HG02588 (cell line): ENCODE measurements at regions not wholly inside any gene's neighbourhood (a gene's known extent, or its start where the extent isn't known, plus 50 kb on each side); places are given as distances from the start of the nearest gene placed in this dataset.
"Not testable (repeated sequence)": the region's sequence is repeated elsewhere in the genome, so short reads cannot be mapped to it uniquely, and the experiment has no call there.

Experiments
- ATAC-seq: cut with Tn5 transposase; IDR thresholded peaks from one replicate; pipeline ENCODE4 v1.9.1; 2021; ENCODE audit warnings: mild to moderate bottlenecking, moderate library complexity; ENCODE audit not compliant: unreplicated experiment

DNA sequence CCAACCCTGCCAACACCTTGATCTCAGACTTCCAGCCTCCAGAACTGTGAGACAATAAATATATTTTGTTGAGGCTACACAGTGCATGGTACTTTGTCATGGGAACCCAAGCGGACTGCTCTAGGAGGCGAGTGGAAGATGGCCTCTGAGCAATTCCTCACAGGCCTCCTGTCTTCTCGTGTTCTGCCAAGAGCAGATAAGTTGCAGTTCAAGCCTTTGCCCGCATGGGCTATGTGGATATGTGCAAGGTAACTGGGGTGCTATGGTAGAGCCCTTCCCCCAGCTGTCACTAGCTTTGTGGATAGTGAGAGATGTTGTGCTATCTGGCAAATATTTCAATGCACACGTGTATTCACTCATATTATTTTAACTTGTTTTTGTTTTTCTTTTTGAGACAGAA, 156.0 kb upstream of the BCOR start:
- ATAC-seq, result no peak

DNA sequence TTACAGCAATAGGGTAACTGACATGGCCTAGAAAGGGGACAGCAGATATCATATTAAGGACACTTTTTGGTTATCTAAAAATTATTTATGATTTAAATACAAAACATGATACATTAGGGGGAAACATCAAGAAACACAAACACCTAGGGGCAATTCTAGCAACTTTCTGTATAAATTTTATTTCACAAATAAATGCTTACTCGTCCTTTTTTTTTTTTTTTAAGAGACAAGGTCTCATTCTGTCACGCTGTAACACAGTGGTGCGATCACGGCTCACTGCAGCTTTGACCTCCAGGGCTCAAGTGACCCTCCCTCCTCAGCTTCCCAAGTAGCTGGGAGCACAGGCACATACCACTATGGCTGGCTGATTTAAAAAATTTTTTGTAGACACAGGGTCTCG, 151.8 kb upstream of the BCOR start:
- ATAC-seq, result no peak

DNA sequence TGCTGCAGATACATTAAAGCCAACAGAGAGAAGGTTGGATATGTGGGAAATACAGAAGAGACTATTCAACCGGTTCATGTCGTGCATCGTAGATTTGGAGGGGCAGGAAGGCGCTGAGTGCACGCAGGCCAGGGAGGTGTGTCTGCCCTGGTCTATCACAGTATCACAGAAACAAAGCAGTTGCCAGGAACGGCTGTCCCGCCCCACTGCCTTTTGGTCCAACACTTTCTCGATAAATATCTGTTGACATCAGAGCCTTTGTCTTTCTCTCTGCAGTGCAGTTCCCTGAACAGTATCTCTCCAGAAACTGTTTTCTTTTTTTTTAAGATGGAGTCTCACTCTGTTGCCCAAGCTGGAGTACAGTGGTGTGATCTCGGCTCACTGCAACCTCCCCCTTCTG, 151.1 kb upstream of the BCOR start:
- no peak for ATAC-seq

DNA sequence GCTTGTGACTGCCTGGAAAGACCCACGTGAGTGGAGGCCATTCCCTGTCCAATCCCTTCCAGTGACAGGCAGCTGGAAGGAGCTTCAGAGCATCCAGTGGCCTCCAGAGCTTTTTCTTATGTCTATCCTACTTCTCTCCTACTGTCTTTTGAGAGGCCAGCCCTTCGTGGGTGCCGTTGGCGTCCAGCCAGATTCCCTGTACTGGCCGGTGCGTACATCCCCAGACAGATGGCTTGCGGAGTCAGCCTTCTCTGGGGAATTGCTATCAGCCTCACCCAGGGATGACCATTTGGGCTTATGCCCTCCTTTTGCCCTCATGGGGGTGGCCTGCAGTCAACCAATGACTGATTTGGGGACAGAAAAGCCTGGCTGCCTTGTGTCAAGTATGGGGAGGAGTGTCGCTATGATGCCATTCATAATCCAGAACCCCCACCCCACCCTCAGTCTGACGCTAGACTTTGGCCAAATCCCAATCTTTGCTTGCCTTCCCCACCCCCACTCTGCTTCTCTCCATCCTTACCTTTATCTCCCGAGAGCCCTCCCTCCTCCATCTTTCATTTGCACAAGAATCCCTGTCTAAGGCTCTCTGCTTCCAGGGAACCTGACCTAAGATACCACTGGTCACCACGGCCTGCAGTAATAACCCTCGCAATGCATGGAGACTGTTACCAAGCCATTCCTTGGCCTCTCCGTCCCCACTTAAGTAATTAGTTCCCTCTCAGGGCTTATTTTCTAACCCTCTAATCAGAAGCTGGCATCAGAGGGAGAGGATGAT, 150.3 kb upstream of the BCOR start:
- no peak for ATAC-seq

DNA sequence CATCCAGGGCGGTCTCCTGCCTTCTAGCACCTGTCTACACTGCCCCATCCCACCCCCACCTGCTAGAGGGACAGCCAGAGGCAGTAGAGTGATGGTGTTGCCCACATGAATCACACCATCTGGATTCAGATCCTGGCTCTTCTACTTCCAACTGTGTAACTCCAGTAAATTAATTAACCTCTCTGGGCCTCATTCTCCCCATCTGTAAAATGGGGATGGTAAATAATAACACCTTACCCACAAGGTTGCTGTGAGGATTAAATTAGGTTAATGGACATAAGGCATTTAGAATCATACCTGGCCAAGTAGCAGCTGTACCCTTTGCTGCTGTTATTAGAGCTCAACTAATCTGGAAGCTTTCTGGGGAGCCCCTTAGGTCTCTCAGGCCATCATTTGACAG, 149.6 kb upstream of the BCOR start:
- ATAC-seq, result no peak

DNA sequence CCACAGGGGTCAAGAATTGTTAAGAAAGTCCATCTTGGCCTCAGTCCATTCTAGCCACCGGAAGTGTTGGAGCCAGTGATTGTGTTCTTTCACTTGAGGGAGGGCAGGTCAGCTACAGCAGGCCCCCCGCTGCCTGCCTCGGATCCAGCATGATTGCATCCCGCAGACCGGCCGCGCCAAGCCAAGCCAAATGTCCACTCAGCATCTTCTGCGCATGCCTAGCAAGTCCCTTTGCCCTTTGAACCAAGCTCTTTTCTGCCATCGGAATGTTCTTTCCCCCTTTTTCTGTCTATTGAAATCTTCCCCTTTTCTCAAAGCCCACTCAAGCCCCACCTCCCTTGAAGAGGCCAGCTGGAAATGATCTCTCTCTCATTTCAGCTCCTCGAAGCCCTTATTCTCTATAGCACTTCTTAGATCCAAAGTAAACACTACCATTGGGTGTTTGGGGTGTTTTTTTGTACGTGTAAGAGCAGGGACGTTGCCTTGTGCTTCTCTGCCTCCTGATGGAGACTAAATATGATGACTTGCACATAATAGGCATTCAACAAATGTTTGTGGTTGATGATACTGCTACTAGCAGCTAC, 147.8 kb upstream of the BCOR start:
- ATAC-seq, result no peak

DNA sequence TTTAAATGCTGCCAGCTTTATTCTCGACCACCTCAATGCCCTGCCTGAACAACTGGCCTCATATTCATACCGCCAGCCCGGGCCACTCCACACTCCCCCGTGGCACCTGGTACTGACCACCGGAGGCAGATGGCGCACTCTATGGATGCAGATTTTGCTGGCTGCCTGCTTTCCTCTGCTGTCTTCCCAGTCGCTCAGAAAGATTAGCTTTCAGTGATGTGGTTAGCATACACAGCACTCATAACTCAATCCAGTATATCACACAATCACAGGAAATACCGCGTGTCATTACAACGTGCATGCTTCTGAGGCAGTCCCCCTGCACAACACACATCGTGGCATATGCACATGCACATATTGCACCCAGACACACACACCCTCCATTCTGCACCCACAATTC, 147.2 kb upstream of the BCOR start:
- ATAC-seq, result no peak

DNA sequence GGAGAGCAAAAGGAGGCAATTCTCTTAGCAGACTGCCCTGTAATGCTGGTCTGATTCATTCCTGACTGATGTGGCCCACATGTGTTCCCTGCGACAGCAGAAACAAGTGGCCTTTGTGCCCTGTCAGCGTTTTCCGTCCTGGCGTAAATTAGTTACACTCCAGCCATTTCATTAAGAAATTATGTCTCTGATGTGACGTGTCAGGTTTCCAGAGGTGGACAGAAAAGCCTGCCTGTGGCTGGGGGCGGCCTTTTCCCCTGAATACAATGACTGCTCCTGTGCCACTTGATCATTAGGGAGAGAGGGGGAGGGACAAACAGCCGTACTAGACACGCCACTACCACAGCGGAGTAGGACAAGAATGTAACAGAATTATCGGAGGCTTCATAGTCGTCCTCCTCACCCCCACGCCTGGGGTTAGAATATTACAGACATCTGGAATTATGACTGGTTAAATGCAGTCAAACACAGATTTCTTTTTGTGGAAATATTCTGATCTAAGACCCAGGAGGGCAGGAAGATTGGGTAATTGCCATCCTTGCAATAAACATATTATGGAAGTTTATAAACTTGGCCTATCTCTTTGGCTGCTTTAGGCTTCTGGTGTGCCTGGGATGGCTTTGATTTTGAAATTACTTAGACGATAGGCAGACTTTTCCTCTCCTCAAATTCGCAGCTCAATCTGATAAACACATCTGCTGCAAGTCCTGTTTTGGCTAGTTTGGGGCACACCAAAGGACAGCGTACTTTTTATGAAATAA, 146.2 kb upstream of the BCOR start:
- no peak for ATAC-seq

DNA sequence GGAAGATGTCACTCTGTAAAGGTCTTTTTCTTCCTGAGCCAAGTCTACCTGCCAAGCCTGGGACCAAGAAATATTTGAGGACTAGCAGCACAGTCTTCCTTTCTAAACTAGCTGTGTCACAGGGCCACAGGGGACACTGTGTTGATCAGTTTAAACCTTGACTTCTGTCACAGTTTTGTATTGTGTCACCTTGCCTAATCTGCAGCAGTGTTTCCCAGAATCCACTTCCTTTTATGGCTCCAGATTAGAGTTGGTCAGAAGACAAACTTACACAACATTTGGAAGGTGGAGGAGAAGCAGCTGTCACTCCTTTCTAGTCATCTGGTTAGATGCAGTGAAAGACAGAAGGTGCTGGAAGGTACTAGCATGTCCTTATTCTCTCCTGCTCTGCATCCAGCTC, 143.1 kb upstream of the BCOR start:
- no peak for ATAC-seq

DNA sequence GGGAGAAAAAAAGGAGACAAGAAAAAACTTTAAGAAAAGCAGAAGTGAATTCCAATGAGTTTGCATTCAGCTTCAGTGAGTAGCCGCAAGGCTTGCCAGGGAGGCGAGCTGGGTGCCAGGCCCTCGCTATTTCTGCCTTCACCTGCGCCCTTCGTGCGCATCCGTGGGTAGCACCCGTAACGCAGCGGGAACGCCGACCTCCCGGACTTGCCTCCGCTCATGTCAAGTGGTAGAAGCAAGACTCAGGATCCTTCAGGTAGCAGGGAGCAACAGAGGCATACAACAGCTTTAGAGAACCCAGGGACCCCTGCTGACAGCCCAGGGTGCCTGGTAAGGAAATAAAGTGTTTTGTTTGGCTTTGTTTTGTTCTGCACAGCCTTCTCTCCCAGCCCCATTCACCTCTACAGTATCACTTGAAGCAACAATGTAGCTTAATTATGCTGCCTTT, 140.0 kb upstream of the BCOR start:
- no peak for ATAC-seq

DNA sequence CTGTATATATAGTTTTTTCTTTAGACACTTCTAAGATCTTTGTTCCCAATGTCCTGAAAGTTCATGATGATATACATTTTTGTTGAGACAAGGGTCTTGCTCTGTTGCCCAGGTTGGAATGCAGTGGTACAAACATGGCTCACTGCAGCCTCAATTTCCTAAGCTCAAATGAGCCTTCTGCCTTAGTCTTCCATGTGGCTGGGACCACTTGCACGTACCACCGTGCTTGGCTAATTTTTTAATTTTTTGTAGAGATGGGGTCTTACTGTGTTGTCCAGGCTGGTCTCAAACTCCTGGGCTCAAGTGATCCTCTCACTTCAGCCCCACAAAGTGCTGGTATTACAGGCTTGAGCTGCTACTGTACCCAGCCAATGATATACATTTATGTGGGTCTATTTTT, 132.9 kb upstream of the BCOR start:
- ATAC-seq, result no peak

DNA sequence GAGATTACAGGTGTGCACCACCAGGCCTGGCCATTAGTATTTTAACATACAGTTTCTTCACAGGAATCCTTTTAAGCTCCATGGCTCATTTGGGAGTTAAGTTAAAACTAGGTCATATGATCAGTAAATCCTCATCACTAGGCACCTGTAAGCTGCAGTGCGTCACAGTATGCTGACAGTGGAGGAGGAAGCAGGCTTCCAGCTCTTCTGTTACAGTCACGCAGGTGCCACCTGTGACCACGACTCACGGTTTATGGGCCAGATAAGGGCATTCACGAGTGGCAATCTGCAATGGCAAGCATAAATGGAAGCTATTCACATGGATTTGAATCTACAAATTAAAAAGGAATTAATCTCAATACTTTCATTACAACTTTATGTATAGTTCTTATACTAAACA, 129.4 kb upstream of the BCOR start:
- no peak for ATAC-seq

DNA sequence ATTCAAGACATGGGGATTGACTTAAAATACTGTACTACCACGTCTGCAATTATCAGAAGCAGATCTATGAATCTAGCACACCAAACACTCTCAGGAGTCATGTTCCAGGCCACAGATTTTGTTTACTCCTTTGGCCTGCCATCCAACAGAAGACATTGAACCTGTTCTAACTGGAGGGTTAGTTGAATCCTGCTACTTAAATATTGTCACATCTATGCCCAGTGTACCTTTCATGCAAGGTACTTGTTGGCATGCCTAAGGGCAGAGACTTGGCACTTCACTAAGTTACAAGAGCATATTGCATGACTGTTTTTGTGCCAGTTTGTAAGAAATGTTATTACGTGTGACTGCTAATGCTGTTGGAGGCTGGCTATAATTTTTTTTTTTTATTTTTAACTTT, 126.9 kb upstream of the BCOR start:
- no peak for ATAC-seq

DNA sequence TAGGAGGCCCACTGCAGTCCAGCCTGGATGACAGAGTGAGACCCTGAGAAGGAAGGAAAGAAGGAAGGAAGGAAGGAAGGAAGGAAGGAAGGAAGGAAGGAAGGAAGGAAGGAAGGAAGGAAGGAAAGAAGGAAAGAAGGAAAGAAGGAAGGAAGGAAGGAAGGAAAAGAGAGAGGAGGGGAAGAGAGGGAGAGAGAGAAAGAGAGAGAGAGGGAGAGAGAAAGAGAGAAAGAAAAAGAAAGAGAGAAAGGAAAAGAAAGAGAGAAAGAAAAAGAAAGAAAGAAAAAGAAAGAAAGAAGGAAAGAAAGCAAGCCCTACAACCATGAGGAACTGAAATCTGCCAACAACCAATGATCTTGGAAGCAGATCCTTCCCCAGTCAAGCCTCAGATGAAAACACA, 124.9 kb upstream of the BCOR start:
- ATAC-seq, result not testable (repeated sequence)

DNA sequence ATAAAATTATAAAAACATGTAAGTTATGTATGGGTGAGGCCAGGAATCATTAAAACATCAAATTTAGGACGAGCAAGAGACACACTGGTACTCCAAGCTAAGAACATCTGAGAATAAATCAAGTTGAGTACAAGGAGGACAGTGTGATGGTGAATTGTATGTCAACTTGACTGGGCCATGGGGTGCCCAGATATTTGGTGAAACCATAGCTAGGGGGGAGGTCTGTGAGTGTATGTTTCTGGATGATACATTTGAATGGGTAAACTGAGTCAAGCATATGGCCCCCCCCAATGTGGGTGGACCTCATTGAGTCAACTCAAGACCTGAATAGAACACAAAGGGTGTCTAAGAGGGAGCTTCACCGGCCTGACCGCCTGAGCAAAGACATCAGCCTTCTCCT, 115.3 kb upstream of the BCOR start:
- ATAC-seq, result no peak

DNA sequence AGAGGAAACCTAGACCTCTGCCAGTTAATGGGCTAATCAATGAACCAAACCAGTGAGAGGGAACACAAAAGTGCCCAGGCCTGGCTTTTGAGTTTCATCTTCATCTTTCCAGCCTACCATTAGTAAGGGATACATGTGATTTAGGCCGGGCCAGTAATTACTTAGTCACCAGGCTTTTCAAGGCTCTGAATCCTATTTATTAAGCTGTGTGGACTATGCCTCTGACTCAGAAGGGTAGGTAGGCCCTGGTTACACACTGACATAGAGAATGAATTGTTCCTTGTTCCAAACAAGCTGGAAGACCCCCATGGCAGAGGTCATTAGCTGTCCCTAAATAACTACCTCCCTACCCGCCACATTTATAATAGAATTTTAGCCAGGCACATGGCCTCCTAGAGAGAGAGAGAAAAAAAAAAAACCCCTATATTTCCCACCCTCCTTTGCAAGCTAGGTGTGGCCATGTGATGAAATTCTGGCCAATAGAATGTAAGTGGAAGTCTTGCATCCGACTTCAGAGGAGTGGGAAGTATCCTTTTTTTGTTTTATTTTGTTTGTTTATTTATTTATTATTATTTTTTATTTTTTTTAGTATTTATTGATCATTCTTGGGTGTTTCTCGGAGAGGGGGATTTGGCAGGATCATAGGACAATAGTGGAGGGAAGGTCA, 112.3 kb upstream of the BCOR start:
- no peak for ATAC-seq

DNA sequence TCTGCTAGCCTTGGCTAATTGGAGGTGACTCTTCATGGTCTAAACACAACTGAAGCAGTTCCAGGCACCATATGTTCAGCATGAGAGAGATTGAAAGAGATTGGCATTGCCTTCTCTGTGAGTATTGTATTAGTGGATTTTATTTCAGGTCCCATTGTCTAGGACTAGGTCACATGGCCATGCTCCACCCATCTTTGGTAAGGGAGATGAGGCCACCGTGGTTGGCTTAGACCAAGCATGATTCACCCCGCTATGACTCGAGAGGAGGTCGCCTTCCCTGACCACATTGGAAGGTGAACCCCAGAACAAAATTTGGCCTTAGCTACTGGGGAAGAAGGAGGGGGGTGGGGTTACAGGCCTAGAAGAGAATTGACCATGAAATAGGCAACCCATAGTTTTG, 109.9 kb upstream of the BCOR start:
- ATAC-seq, result no peak

DNA sequence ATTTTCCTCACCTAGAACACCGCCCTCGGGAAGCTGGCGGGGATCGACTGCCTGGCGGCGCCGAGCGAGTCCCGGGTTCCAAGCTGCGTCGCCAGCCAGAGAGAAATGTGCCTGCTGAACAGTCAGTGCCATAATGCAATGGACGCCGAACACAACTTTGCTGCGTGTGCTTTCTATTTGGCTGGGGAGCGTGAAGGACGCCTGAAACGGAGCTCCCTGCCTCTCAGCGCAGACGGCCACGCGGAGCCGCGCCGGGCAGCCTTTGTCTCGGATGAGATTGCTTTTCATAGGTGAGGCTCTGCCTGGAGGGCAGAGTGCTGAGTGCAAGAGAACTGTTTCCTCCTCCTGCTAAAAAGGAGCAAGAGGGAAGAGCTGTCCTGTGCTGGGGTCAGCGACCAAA, 107.7 kb upstream of the BCOR start:
- ATAC-seq, result no peak

DNA sequence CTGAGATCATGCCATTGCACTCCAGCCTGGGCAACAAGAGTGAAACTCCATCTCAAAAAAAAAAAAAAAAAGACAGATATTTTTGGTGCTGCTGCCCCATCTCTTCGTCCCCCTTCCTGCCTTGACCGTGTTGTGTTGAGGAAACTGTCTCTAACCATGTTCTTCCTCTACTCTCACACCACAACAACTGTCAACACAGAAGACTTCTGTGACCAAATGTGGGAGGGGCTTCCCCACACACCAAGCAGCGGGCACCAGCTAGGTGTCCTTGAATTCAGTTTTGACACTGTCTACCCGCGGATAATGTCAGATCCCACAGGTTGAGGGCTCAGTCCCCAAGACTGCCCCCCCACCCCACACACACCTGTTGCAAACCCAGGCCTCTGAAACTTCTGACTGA, 104.7 kb upstream of the BCOR start:
- no peak for ATAC-seq

DNA sequence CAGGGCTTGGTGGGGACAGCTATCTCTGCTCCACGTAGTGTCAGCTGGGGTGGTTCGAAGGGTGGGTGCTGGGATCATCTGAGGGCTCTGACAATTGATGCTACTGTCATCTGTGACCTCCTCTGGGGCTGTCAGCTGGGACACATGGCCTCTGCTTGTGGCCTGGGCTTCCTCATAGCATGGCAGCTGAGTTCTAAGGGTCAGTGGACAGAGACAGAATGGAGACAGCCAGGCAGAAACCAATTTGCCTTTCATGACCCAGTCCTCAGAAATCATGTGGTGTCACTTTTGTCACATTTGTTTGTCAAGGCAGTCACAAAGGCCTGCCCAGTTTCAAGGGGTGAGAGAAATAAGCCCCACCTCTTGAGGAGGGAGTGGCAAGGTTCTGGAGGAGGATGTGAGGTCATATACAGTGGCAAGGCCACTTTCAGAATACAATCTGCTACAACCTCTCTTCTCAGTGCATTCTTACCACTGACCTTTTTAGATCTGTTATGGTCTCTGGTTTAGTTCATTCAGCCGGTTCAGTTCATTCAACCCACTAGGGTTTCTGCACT, 103.6 kb upstream of the BCOR start:
- peak; percentile 70 for ATAC-seq

DNA sequence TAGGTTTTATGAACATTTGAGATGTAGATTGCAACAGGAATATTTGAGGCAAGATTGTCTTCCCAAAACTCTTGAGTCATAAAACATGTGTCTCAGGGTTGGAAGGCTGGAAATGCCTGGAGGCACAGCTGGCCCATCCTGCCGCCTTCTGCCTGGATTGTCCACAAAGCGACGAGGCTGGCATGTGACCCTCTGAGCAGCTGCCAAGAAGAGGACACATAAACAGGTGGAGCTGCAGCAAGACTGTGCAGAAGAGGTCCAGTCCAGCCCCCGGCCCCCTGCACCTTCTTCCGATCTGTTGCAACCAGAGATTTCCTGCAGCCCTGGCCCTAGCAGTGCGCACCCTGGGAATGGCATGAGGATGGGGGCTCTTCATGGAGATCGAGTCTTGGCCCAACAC, 101.9 kb upstream of the BCOR start:
- no peak for ATAC-seq
